ENCODE measurements at regions not wholly inside any gene's neighbourhood (a gene's known extent, or its start where the extent isn't known, plus 50 kb on each side); places are given as distances from the start of the nearest gene placed in this dataset.
"Not testable (repeated sequence)": the region's sequence is repeated elsewhere in the genome, so short reads cannot be mapped to it uniquely, and the experiment has no call there.

GRCh38 chr2:167792126-167792525 lies 455.3 kb downstream of the STK39 start:
- no peak for DNase-seq (ENCODE audit: low spot score)

GRCh38 chr2:167790781-167791450 lies 456.5 kb downstream of the STK39 start:
- no peak for DNase-seq (ENCODE audit: low spot score)

DNA sequence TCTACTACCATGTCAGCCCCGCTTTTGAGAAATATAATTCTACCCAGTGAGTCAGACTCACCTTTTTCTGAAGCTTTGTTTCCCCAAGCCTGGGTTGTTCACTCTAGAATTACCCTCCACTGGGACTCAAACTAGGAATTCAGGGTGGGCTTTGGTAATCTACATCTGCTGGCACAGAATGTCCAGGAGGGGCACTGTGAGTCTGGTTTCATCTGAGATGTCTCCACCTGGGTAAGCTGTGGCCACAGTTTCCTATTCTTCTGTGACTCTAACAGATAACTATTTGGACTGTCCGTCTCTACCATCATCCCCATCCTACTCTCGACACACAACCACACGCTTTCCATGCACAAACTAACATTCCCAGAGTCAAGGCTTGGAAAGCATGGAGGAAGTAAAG lies 457.2 kb downstream of the STK39 start:
- no peak for DNase-seq (ENCODE audit: low spot score)

GRCh38 chr2:167787562-167787961 lies 459.8 kb downstream of the STK39 start:
- no peak for DNase-seq (ENCODE audit: low spot score)

- no peak for DNase-seq (ENCODE audit: low spot score)
Measured at GRCh38 chr2:167787021-167787420, 460.4 kb downstream of the STK39 start.

DNA sequence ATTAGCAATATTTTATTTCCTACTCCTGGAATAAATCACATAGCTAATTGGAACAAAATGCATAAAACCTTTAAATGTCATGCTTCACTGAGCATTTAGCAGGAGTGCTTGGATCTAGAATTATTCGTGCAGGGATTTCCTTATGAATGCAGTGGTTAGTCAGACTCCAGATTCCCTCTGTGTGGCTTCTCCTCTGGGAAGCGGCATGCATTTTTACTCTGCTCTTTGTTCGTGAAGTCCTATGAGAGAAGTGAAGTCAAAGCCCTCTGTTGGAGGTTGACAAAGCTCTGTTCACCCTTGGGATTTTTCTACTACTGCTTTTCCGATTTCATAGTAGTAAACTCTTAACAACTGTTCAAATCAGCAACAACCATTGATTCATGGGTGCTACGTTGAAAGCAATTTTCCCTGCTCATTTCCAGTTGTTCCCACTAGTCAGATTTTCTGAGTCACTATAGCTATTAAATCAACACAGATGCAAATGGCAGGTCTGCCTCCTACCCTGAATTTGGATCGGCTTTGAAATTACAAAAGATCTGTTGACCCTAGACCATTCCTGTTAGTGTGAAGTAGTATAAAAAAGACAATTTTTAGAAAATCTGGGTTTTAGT lies 461.7 kb downstream of the STK39 start:
- no peak for DNase-seq (ENCODE audit: low spot score)

DNA sequence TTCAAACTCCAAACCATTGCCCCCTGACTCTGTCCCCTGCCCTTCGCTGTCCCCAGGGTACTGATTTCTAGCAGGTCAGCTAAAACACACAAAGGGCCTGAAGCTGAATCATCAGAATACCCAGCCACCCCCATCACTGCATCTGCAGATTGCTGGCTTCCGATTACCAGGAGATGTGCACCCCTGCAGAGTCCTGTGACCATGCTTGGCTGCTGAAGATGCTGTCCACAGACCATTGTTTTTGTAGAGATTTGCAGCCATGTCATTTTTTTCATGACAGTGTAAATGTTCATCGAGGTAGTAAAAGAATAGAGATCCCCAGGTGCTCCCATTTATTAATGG lies 463.3 kb downstream of the STK39 start:
- DNase-seq (ENCODE audit: low spot score), result no peak

DNA sequence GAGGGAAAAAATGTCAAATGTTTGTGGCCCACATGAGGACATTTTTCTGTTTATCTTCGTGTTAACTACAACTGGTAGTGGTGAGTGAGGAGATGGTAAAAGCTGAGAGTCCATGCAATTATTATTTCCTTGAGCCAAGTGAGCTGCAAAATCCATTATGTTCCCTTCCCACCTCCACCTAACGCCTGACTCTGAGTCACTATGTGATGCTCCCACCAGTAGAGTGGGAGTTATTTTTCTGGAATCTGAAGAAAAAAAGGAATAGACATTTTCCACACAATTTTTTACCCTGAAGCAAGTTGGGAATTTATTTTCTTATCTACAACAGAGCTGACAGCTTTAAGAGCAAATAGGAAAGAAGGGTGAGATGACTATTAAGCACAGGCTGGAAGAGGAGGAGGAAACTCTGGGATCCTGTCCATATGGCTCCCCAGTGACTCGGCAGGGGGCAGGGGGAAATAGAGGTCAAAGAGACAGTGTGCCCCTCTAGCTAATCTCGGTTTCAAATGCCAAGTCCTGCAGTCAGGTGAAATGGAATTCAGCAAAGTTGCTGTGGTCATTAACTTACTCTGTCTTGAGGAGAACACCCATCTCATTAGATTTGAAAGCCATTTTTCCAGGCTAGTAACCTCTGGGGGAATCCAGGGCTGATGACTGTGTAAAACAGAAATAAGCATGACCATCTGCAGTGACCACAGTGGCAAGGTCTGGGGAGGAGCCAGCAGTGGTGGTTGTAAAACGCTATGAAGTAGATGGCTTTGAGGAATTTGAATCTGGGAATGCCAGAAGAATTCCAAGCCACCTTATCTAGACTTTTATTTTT lies 463.9 kb downstream of the STK39 start:
- no peak for DNase-seq (ENCODE audit: low spot score)

GRCh38 chr2:167781629-167782028 lies 465.8 kb downstream of the STK39 start:
- DNase-seq (ENCODE audit: low spot score), result not testable (repeated sequence)

GRCh38 chr2:167776359-167776758 lies 471.0 kb downstream of the STK39 start:
- DNase-seq (ENCODE audit: low spot score), result no peak

- DNase-seq (ENCODE audit: low spot score), result no peak
Measured at GRCh38 chr2:167771628-167772027, 475.8 kb downstream of the STK39 start.

DNA sequence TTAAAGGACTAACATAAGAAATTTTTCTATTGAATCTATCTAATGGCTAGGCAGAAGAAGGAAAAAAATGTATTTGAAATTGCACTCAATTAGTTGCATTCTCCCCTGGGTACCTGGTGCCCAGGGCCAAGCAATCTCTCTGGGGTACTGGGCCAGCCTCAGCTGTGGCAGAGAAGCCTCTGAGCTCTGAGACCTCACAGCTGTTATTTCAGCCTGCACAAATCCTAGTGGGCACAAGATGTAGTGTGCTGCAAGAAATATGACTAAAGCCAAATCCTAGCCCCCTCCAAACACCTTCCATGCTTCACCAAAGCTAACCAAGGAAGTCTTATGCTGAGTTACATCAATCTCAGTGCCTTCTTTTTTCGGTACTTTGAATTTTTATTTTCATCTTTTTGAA lies 478.4 kb downstream of the STK39 start:
- DNase-seq (ENCODE audit: low spot score), result no peak

DNA sequence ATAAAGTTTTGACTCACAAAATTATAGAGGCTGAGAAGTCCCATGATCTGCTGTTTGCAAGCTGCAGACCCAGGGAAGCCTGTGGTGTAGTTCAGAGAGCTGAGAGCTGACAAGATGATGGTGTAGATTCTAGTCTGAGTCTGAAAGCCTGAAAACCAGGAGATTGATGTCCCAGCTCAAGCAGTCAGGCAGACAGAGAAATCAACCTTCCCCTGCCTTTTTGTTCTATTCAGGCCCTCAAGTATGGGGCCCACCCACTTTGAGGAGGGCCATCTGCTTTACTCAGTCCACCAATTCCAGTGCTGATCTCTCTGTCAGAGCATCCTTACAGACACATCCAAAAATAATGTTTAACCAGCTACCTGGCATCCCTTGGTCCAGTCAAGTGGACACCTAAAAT lies 479.6 kb downstream of the STK39 start:
- DNase-seq (ENCODE audit: low spot score), result no peak

- DNase-seq (ENCODE audit: low spot score), result no peak
Measured at GRCh38 chr2:167764772-167765341, 482.5 kb downstream of the STK39 start.

GRCh38 chr2:167761465-167762136 lies 485.8 kb downstream of the STK39 start:
- DNase-seq (ENCODE audit: low spot score), result no peak

- DNase-seq (ENCODE audit: low spot score), result no peak
Measured at GRCh38 chr2:167759531-167759930, 487.9 kb downstream of the STK39 start.

DNA sequence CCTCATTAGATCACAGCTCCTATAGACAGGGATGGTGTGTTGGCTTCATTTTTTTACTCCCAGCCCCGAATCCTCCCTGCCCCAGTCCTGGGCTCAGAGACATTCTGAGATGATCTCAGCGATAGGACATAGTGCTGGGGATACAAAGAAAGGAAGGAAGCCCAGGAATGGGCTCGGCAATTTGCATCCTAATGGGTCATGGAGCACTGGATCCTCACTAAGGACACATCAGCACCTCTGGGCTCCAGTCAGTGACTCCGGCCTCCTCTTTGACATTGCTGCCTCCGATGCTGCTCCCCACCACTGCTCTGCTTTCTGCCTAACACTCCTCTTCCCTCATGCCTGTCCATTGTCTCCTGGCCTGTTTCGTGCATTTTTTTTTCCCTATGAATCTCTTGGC lies 489.1 kb downstream of the STK39 start:
- no peak for DNase-seq (ENCODE audit: low spot score)

- DNase-seq (ENCODE audit: low spot score), result no peak
Measured at GRCh38 chr2:167756446-167756845, 490.9 kb downstream of the STK39 start.

DNA sequence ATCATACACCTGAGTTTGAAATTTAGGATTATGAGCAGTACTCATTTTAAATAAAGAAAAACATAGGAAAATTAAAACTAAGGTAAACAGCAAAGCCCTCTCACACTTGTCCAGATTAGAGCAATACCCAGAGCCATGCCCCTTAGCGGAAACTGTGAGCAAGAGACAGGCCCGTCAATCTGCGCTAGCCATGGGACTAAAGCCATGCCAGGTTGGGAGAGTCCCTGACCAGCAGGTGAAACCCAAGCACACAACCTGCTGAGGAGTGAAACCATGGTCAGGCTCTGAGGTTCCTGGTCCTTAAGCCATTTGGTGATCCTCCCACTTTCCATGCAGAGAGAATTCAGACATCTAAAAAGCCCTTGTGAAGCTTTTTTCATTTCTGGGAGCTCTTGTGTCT lies 494.3 kb downstream of the STK39 start:
- DNase-seq (ENCODE audit: low spot score), result no peak

- no peak for DNase-seq (ENCODE audit: low spot score)
Measured at GRCh38 chr2:167752734-167753133, 494.7 kb downstream of the STK39 start.

- DNase-seq (ENCODE audit: low spot score), result no peak
Measured at GRCh38 chr2:167750675-167751074, 496.7 kb downstream of the STK39 start.

GRCh38 chr2:167749660-167750059 lies 497.7 kb downstream of the STK39 start:
- no peak for DNase-seq (ENCODE audit: low spot score)

Measured in germinal center (tissue), 1 donor.